HG02943 (cell line): ENCODE measurements at regions not wholly inside any gene's neighbourhood (a gene's known extent, or its start where the extent isn't known, plus 50 kb on each side); places are given as distances from the start of the nearest gene placed in this dataset.

Source experiments
- ATAC-seq: cut with Tn5 transposase; IDR thresholded peaks from one replicate; pipeline ENCODE4 v1.9.1; 2021; ENCODE audit warnings: mild to moderate bottlenecking, low read depth, moderate library complexity; ENCODE audit not compliant: unreplicated experiment

DNA sequence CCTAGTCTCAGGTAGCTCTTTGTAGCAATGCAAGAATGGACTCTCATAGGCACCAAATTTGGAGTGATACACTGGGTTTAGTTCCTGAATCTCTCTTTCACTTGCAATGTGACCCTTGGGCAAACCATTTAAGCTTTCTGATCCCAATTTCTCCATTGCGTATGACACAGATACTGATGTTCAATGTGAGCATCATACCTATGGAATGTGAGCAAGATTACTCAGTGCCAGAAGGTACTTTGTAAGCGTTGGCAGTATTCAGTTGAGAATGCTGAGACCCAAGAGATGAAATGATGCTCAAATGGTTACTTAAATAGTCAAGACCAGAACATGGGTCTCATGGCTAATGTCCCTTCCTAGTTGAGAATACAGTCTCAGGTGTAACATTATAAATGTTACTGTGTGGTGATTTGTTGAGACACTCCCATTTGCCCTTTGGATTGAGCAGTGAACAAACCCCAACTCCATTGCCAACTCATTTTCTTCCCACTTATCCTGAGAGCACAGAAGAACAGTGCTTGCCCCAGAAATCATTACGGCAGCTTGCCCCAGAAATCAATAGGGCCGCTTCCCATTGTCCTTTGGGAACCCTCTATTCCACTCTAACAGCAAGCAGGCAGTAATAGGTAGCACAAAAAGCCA is 134.1 kb downstream of the SOX9 start:
- no peak for ATAC-seq

DNA sequence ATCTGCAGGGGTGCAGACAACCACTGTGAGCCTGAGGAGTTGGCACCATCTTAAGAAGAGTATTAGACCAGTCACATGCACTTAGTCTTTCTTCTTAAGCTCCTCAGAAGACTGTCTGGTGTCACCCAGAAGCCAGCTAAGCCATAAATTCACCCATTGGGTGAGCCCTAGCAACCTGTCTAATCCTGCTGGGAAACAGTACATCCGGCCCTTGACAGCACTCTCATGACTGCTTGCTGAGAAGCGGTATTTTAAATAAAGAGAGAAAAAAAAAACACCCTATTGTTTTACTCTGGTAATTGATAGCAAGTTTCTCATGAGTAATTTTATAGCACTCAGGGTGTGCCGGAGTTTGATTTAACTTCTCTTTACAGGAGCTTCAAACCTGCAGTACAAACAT is 134.7 kb downstream of the SOX9 start:
- no peak for ATAC-seq

DNA sequence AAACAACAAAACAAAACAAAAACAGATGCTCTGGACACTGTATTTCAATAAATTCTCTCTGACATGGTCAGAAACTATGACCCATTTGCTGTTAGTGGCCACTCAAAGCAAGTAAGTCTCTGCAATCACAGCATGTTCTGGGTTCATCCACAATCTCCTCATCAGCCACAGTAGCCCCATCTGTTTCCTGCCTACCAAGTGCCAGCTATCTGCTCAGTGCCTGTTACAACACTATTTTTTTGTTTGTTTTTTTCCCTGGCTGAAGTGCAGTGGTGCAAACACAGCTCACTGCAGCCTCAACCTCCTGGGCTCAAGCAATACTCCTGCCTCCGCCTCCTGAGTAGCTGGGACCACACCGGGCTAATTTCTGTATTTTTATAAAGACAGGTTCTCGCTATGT is 137.9 kb downstream of the SOX9 start:
- no peak for ATAC-seq

GRCh38 chr17:72259922-72260321 is 139.1 kb downstream of the SOX9 start:
- ATAC-seq = no peak

GRCh38 chr17:72262766-72263165 is 141.9 kb downstream of the SOX9 start:
- no peak for ATAC-seq

DNA sequence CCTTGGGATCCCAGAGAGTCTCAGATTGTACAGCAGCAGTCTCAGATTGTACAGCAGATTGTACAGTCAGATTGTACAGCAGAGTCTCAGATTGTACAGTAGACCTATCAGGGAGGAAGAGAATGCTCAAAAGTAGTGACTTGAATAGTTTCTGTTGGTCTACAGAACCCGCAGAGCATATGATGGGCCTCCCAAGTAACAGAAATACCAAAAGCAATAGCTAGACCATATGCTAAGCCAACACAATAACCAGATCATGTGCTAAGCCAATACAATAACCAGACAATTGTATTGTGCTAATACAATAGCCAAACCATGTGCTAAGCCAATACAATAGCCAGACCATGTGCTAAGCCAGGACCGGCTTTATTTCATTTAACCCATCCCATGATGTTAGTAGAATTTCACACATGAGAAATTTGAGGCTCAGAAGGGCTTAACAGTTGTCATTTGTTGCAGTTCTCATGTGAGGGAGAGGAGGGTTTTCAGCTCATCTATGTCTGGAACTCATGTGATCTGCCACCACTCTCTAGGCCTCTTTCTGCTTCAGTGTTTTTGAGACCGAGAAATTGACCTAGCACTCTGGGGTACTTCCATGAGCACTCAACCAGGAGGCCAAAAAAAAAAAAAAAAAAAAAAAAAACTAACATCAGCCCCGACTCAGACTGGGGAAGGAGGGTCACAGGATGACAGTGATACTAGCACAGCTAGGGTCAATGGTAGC is 144.0 kb downstream of the SOX9 start:
- ATAC-seq = no peak

DNA sequence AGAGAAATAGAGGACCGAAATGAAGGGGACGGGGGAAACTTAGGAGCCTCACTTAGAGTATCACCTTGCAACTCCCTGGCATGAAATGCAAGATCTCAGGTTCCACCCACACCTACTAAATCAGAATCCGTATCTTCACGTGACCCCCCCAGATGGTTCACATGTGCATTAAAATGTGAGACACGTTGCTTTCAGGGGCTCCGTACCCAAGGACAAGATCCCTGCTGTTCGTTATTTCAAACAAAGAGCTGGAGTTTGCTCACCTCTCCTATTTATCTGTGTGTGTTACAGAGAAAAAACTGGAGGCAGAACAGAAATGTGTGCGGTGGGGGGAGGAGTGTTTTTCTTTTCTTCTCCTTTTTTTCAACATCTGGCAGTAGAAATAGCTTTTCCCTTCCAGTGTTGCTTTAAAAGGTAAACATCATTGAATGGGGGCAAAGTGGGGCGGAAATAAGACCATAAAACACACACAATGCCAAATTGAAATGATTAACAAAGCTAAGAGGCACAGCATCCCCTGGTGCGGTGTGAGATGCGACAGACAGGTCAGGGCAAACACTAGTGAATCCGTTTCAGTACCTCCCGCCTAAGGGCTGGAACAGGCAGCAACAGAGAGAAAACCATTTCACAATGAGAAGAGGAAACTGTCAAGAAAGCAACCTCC is 145.4 kb downstream of the SOX9 start:
- no peak for ATAC-seq

GRCh38 chr17:72267601-72268000 is 146.8 kb downstream of the SOX9 start:
- no peak for ATAC-seq

GRCh38 chr17:72268431-72268830 is 147.6 kb downstream of the SOX9 start:
- ATAC-seq = no peak

- no peak for ATAC-seq
Observed at GRCh38 chr17:72270273-72270924, 149.6 kb downstream of the SOX9 start.

GRCh38 chr17:72271603-72272002 is 150.8 kb downstream of the SOX9 start:
- no peak for ATAC-seq

DNA sequence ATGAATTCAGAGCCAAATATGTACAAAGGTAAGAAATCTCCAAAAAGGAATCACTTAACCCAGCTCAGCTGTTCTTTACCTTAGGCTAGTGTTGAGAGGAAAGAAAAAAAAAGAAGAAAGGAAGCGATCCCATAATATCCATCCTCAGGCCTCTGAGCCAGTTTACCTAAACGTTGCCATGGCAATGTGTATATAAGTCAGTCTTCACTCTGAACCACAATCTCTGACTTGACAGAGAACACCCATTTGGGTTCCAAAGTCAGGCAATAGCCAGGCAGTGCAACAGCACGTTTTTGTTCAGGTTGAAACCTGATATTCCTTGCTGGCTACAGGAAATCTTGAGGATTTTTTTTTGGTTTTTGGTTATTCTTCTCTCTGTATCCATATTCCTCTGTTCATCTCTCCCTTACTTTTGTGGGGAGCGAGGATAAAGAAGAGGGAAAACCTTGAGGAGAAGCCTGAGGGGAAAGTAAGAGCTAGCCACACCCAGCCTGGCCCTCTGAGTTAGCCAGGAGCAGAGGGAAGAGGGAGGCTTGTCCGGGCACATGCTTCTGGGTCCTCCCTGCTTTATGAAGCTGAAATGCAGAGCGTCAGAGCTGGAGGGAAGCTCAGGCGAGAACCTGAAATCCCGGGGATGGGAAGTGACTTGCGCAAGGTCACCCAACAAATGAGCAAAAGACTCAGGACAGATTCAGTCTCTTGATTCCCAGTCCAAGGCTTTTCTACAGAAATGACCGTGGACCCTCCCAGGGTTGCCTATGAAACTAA is 152.7 kb downstream of the SOX9 start:
- ATAC-seq = no peak

GRCh38 chr17:72274614-72275013 is 153.8 kb downstream of the SOX9 start:
- ATAC-seq = no peak

- no peak for ATAC-seq
Observed at GRCh38 chr17:72280881-72281280, 160.1 kb downstream of the SOX9 start.

GRCh38 chr17:72282439-72283029 is 161.7 kb downstream of the SOX9 start:
- ATAC-seq = no peak

DNA sequence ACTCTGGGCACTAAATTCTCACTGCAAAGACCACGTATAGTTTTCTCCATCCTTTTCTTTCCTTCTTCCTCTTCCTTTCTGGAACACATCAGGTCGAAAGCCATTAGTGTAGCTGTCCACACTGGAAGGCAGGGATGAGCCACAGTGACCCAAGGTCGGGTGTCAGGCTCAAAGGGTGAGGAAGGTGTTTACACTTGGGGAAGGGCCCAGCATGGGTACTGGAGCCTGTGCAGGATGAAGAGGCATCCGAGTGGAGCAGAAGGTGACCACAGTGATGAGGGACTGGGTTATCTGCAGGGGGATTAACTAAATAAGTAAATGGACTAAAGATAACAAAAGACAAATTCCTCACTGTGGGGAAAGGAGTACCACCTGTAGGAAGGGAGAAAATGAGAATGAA is 164.0 kb downstream of the SOX9 start:
- no peak for ATAC-seq

DNA sequence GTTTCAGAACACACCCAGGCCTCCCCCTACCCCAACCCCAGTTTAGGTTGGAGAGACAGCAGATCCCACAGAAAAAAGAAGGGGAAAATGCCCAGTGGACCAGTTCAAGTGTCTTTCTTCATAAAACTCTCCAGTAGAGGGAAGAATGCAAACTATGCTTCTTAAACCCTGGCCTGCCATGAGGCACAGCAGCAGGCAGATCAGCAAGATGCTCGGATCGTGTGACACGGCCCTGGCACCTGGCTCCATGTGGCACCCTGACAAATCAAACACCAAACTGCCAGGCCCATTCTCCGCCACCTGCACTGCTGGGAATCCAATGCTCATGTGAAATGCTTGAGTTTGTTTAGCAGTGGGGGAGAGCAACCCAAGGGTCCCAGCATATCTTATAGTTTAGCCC is 166.8 kb downstream of the SOX9 start:
- ATAC-seq = no peak

DNA sequence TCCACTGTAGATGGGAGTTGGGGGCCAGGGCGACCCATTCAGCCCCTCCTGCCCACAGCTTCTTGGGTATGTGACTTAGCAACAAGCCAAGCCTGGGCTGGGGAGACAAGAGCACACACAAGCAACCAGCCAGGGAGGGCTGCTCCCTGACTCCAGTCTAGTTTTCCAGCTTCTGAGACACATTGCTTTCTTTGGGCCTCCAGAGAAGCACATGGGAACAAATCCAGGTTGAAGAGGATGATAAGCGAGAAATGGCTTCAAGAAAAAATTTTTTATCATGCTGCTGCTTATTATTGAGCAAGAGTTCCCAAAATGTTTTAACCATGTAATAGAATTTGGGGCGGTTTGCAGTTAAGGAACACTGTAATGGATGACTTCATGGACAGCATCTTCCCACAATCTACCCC is 173.7 kb downstream of the SOX9 start:
- no peak for ATAC-seq

DNA sequence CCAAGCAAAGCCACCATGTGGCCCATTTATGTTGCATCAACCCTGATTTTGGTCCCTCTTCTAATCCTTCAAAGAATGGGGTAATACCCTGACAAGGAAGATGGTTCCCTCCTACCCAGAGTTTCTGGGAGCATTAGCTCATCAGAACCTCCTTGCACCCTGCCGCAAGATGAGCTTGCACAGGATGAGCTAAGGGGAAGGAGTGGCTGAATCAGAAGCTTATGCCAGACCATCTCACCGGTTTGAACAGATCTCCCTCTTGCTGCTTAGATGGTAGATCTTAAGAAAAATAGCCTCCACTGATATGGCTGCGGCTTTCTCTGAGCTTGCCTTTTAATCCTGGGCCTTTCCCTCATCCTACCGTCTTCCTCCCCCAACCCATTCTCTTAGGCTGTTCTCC is 175.1 kb downstream of the SOX9 start:
- no peak for ATAC-seq

- no peak for ATAC-seq
Observed at GRCh38 chr17:72296456-72296855, 175.6 kb downstream of the SOX9 start.
